SU-DHL-6 (cell line): ENCODE measurements at regions not wholly inside any gene's neighbourhood (a gene's known extent, or its start where the extent isn't known, plus 50 kb on each side); places are given as distances from the start of the nearest gene placed in this dataset.

ENCODE experiments used
- H2AFZ ChIP-seq: fragments of 200-600 bp; sonication (generic); 2 replicates; pipeline ENCODE4 v1.6.1; 2014; ENCODE audit warnings: low read depth, mild to moderate bottlenecking, moderate library complexity, mixed read lengths, antibody characterized with exemption, low read length; ENCODE audit not compliant: severe bottlenecking
- H3F3A ChIP-seq: fragments of 200-600 bp; shearing (Covaris generic); 2 replicates; pipeline ENCODE4 v1.6.0; 2016; ENCODE audit warnings: antibody characterized with exemption, mild to moderate bottlenecking; ENCODE audit not compliant: insufficient read depth
- H3K27ac ChIP-seq: fragments of 200-600 bp; sonication (generic); 2 replicates; pipeline ENCODE4 v1.5.1; 2016; ENCODE audit warnings: low read depth, mild to moderate bottlenecking, low read length, moderate library complexity, mixed read lengths
- H3K27me3 ChIP-seq: fragments of 200-600 bp; sonication (generic), shearing (Covaris generic); 2 replicates; pipeline ENCODE4 v1.6.0; 2014; ENCODE audit warnings: mild to moderate bottlenecking, low read length
- H3K36me3 ChIP-seq: fragments of 200-600 bp; sonication (generic); 2 replicates; pipeline ENCODE4 v1.6.1; 2014; ENCODE audit warnings: mild to moderate bottlenecking, low read length, mixed read lengths
- H3K4me2 ChIP-seq: fragments of 300-600, 200-600 bp; shearing (Covaris generic), sonication (generic); 2 replicates; pipeline ENCODE4 v1.6.0; 2014; ENCODE audit warnings: low read length, low read depth, mild to moderate bottlenecking; ENCODE audit not compliant: poor library complexity, severe bottlenecking
- H3K4me3 ChIP-seq: fragments of 200-600 bp; sonication (generic); 2 replicates; pipeline ENCODE4 v1.5.1; 2014; ENCODE audit warnings: antibody characterized with exemption, low read length, mild to moderate bottlenecking, mixed read lengths; ENCODE audit not compliant: insufficient read depth, poor library complexity, severe bottlenecking
- H3K79me2 ChIP-seq: fragments of 200-600 bp; sonication (generic); 2 replicates; pipeline ENCODE4 v1.6.1; 2014; ENCODE audit warnings: mild to moderate bottlenecking, low read length, moderate library complexity; ENCODE audit not compliant: insufficient read depth
- H3K9ac ChIP-seq: fragments of 200-600 bp; sonication (generic); 2 replicates; pipeline ENCODE4 v1.7.0; 2014; ENCODE audit warnings: mild to moderate bottlenecking, low read length
- H3K9me2 ChIP-seq: fragments of 200-600 bp; sonication (generic); replicated peaks from 2 replicates; pipeline ENCODE4 v1.6.1; 2014; ENCODE audit warnings: low read length; ENCODE audit not compliant: insufficient read depth
- H3K9me3 ChIP-seq: fragments of 200-600 bp; sonication (generic); 2 replicates; pipeline ENCODE4 v1.6.1; 2014; ENCODE audit warnings: low read length, mixed read lengths; ENCODE audit not compliant: insufficient read depth
- H4K20me1 ChIP-seq: fragments of 200-600 bp; sonication (generic); 2 replicates; pipeline ENCODE4 v1.6.1; 2014; ENCODE audit warnings: low read depth, mild to moderate bottlenecking, antibody characterized with exemption, low read length, moderate library complexity, mixed read lengths
- CTCF ChIP-seq: fragments of 200-600 bp; sonication (generic); IDR thresholded peaks from one replicate; pipeline ENCODE4 v1.5.1; 2017; ENCODE audit warnings: antibody characterized with exemption, mild to moderate bottlenecking, low read length, moderate library complexity; ENCODE audit not compliant: insufficient read depth, poor library complexity, severe bottlenecking
- EZH2phosphoT487 ChIP-seq: fragments of 200-600 bp; sonication (generic), shearing (Covaris generic); conservative IDR thresholded peaks from 2 replicates; pipeline ENCODE4 v1.6.1; 2018; ENCODE audit warnings: mild to moderate bottlenecking, antibody characterized with exemption, low read length, moderate library complexity, mixed read lengths

DNA sequence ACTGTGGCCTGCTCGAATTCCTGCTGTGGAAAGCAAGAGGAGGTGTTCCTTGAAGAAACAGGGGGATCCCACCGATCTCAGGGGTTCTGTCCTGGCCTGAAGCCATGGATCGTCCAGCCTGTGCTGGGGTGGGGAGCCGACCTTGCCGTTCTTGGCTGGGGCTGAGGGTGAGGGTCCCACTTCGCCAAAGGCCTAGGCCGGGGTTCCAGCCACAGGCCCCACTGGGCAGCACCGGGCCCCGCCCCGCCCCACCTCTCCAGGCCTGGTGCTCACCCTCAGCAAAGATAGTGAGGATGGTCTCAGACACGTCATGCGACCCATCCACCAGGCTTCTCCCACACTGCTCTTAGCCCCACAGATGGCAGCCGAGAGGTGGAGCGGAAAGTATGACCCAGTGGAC is 51.4 kb upstream of the ZNF716 start:
- Histone ChIP-seq H3K27me3 (no peaks in the 10 kb centered on the region), H3K9me2 (no peaks in the 10 kb centered on the region), H3K4me2 (no peak overlapping the region), H3K36me3 (no peaks in the 10 kb centered on the region), H3K27ac (no peak overlapping the region), H3F3A (no peaks in the 10 kb centered on the region), H3K9me3 (peaks cover 2% of the 10 kb centered on the region; the same call in 1 of the 2 replicates), H3K9ac (no peak overlapping the region), H4K20me1 (no peaks in the 10 kb centered on the region), H3K4me3 (no peak overlapping the region), H3K79me2 (no peaks in the 10 kb centered on the region), H2AFZ (no peak overlapping the region)
- no peak for TF ChIP-seq CTCF
- no peak for TF ChIP-seq EZH2phosphoT487

GRCh38 chr7:57399251-57399940 is 50.6 kb upstream of the ZNF716 start:
- H3K4me2 ChIP-seq, result no peak overlapping the region
- no peak overlapping the region for H2AFZ ChIP-seq
- H3K27me3 ChIP-seq, result no peaks in the 10 kb centered on the region
- no peak overlapping the region for H3K9ac ChIP-seq
- H3K4me3 ChIP-seq, result no peak overlapping the region
- no peaks in the 10 kb centered on the region for H3K9me2 ChIP-seq
- no peaks in the 10 kb centered on the region for H3K36me3 ChIP-seq
- no peaks in the 10 kb centered on the region for H3F3A ChIP-seq
- peaks cover 4% of the 10 kb centered on the region; the same call in 1 of the 2 replicates for H3K9me3 ChIP-seq
- no peaks in the 10 kb centered on the region for H3K79me2 ChIP-seq
- H4K20me1 ChIP-seq, result no peaks in the 10 kb centered on the region
- H3K27ac ChIP-seq, result no peak overlapping the region
- TF ChIP-seq EZH2phosphoT487, result no peak
- no peak for TF ChIP-seq CTCF

DNA sequence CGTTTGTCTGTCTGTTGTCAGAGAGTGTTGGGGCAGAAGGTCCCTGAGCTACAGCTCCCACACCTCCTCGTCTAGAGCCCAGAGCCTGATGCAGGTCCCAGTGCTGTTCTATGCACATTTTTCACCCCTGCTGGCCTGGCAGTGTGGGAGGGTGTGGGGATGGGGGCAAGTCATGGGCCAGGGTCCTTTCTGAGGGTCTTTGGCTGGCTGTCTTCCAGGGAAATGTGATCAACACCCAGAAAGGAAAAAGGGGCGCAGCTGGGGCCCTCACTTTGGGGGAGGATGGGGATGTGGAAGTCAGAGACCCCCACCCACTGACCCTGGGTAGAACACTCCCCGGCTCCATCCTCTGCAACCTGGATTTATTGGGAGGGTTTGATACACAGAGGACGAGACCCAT is 50.0 kb upstream of the ZNF716 start:
- H3K9me3 ChIP-seq, result peaks cover 4% of the 10 kb centered on the region; the same call in 1 of the 2 replicates
- no peak overlapping the region for H3K4me3 ChIP-seq
- H3K4me2 ChIP-seq, result no peak overlapping the region
- TF ChIP-seq EZH2phosphoT487 (no peak), CTCF (no peak)
- no peak overlapping the region for H3K27ac ChIP-seq
- H3K36me3 ChIP-seq, result no peaks in the 10 kb centered on the region
- no peaks in the 10 kb centered on the region for H3K79me2 ChIP-seq
- H3K27me3 ChIP-seq, result no peaks in the 10 kb centered on the region
- H4K20me1 ChIP-seq, result no peaks in the 10 kb centered on the region
- no peak overlapping the region for H2AFZ ChIP-seq
- no peaks in the 10 kb centered on the region for H3K9me2 ChIP-seq
- no peaks in the 10 kb centered on the region for H3F3A ChIP-seq
- no peak overlapping the region for H3K9ac ChIP-seq
